Natural killer cell (primary cell): ENCODE measurements at regions not wholly inside any gene's neighbourhood (a gene's known extent, or its start where the extent isn't known, plus 50 kb on each side); places are given as distances from the start of the nearest gene placed in this dataset.
"Not testable (repeated sequence)": the region's sequence is repeated elsewhere in the genome, so short reads cannot be mapped to it uniquely, and the experiment has no call there.

Experiments used
- ATAC-seq, 3 donors: fragments of 150-1000 bp in 2 of 3; fragments of 200-7000 bp in 1 of 3; cut with Tn5 transposase; 1 replicate in 1 of 3; 2 replicates in 2 of 3; pipeline ENCODE4 v1.10.0; 2021; ENCODE audit warnings: mild to moderate bottlenecking in 2 of 3, moderate library complexity in 2 of 3
- DNase-seq, 2 donors: peaks; one replicate each; pipeline versions ENCODE4 v3.0.0 to v3.0.0-alpha.2; 2013 to 2021; ENCODE audit warnings: mixed read lengths in 1 of 2
- H3K27ac ChIP-seq: one replicate; pipeline ENCODE4 v1.5.1; 2013; ENCODE audit warnings: mild to moderate bottlenecking, low read length
- H3K27me3 ChIP-seq: one replicate; pipeline ENCODE4 v1.6.1; 2013; ENCODE audit warnings: low read length; ENCODE audit not compliant: control insufficient read depth, insufficient read depth
- H3K36me3 ChIP-seq: one replicate; pipeline ENCODE4 v1.6.1; 2013; ENCODE audit warnings: low read length; ENCODE audit not compliant: control insufficient read depth, insufficient read depth
- H3K4me1 ChIP-seq: one replicate; pipeline ENCODE4 v1.6.1; 2013; ENCODE audit warnings: low read length; ENCODE audit not compliant: control insufficient read depth, insufficient read depth
- H3K4me3 ChIP-seq: one replicate; pipeline ENCODE4 v1.5.1; 2013; ENCODE audit warnings: low read length
- H3K9me3 ChIP-seq: one replicate; pipeline ENCODE4 v1.6.1; 2013; ENCODE audit warnings: low read length; ENCODE audit not compliant: control insufficient read depth, insufficient read depth
- H3K27ac Mint-ChIP-seq, 2 donors: one replicate each; pipeline ENCODE4 v1.8.0; 2022; ENCODE audit warnings: mild to moderate bottlenecking in 2 of 2, mixed read lengths in 2 of 2, moderate library complexity in 1 of 2
- H3K27me3 Mint-ChIP-seq, 2 donors: one replicate each; pipeline ENCODE4 v1.8.0; 2022; ENCODE audit warnings: low read depth in 2 of 2, mixed read lengths in 2 of 2
- H3K36me3 Mint-ChIP-seq: one replicate; pipeline ENCODE4 v1.8.0; 2022; ENCODE audit warnings: mixed read lengths
- H3K4me1 Mint-ChIP-seq, 2 donors: one replicate each; pipeline ENCODE4 v1.8.0; 2022; ENCODE audit warnings: mixed read lengths in 2 of 2
- H3K4me3 Mint-ChIP-seq: one replicate; pipeline ENCODE4 v1.8.0; 2022; ENCODE audit warnings: mild to moderate bottlenecking, moderate library complexity, mixed read lengths
- H3K9me3 Mint-ChIP-seq, 2 donors: one replicate each; pipeline ENCODE4 v1.8.0; 2022; ENCODE audit warnings: mixed read lengths in 2 of 2
- CTCF ChIP-seq: fragments of 200-600 bp; IDR thresholded peaks from one replicate; pipeline ENCODE4 v1.8.0; 2022; ENCODE audit warnings: antibody characterized with exemption
- WGBS: methylation state at CpG from one replicate; pipeline ENCODE4 v1.1.7; 2013; ENCODE audit warnings: missing lambda C conversion rate; ENCODE audit not compliant: insufficient coverage; 5-methylcytosine and 5-hydroxymethylcytosine counted together
- intact Hi-C: fragments of 100-400 bp; cut with micrococcal nuclease; formaldehyde crosslinking; loops from one replicate; pipeline ENCODE4 v1.14.2; 2022

GRCh38 chrX:77119706-77120105, 327.5 kb upstream of the FGF16 start:
- H3K36me3 Mint-ChIP-seq, result no peaks in the 10 kb centered on the region
- Histone ChIP-seq H3K27me3 (no peaks in the 10 kb centered on the region), H3K27ac (no peak overlapping the region), H3K4me1 (no peaks in the 10 kb centered on the region), H3K4me3 (no peak overlapping the region), H3K36me3 (no peaks in the 10 kb centered on the region), H3K9me3 (no peaks in the 10 kb centered on the region)
- no peak overlapping the region for H3K27ac Mint-ChIP-seq
- no peak for ATAC-seq
- H3K4me3 Mint-ChIP-seq, result no peak overlapping the region
- TF ChIP-seq CTCF, result no peak
- no peak for DNase-seq
- no peaks in the 10 kb centered on the region for H3K27me3 Mint-ChIP-seq
- no peaks in the 10 kb centered on the region for H3K4me1 Mint-ChIP-seq
- no peaks in the 10 kb centered on the region for H3K9me3 Mint-ChIP-seq
- intact Hi-C loops, result no loop called here
- WGBS, result no CpG with 5 or more reads among the region's 1 CpG

DNA sequence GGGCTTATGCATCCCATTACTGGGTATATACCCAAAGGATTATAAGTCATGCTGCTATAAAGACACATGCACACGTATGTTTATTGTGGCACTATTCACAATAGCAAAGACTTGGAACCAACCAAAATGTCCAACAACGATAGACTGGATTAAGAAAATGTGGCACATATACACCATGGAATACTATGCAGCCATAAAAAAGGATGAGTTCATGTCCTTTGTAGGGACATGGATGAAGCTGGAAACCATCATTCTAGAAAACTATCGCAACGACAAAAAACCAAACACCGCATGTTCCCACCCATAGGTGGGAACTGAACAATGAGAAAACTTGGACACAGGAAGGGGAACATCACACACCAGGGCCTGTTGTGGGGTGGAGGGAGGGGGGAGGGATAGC, 323.3 kb upstream of the FGF16 start:
- WGBS, result no CpG with 5 or more reads among the region's 5 CpGs
- H3K36me3 Mint-ChIP-seq, H3K27me3 Mint-ChIP-seq, intact Hi-C loops, H3K9me3 Mint-ChIP-seq, ATAC-seq, H3K4me3 ChIP-seq, H3K4me1 Mint-ChIP-seq, DNase-seq, H3K27ac Mint-ChIP-seq, H3K27ac ChIP-seq, H3K36me3 ChIP-seq, H3K27me3 ChIP-seq, H3K4me1 ChIP-seq, H3K4me3 Mint-ChIP-seq, H3K9me3 ChIP-seq: not testable (repeated sequence)

DNA sequence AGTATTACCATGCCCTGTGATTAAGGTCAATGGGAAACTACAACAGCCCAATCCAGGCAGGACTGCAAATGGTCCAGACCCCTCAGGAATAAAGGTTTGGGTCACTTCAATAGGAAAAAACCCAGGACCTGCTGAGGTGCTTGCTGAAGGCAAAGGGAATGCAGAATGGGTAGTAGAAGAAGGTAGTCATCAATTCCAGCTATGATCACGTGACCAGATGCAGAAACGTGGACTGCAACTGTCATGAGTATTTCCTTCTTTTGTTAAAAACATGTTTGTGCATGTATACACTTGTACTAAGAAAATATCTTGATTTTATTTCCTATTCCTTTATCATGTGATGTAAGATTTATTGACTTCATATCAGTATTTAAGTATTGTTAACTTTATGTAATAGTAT, 319.6 kb upstream of the FGF16 start:
- H3K9me3 Mint-ChIP-seq, H3K36me3 Mint-ChIP-seq, H3K27ac Mint-ChIP-seq, H3K27me3 ChIP-seq, H3K27ac ChIP-seq, H3K4me1 Mint-ChIP-seq, H3K4me3 ChIP-seq, H3K4me1 ChIP-seq, H3K36me3 ChIP-seq, intact Hi-C loops, H3K27me3 Mint-ChIP-seq, DNase-seq, ATAC-seq, H3K4me3 Mint-ChIP-seq, H3K9me3 ChIP-seq: not testable (repeated sequence)
- 71% methylated on average over 1 of the region's 2 CpGs for WGBS

GRCh38 chrX:77143907-77144306, 303.3 kb upstream of the FGF16 start:
- H3K4me3 Mint-ChIP-seq, result no peak overlapping the region
- no peaks in the 10 kb centered on the region for H3K36me3 Mint-ChIP-seq
- ATAC-seq, result no peak
- H3K9me3 Mint-ChIP-seq, result peaks cover 2 to 5% of the 10 kb centered on the region in 2 donors
- no peak for TF ChIP-seq CTCF
- H3K27ac Mint-ChIP-seq, result no peak overlapping the region
- Histone ChIP-seq H3K9me3 (no peaks in the 10 kb centered on the region), H3K4me1 (no peaks in the 10 kb centered on the region), H3K36me3 (no peaks in the 10 kb centered on the region), H3K27ac (no peak overlapping the region), H3K27me3 (no peaks in the 10 kb centered on the region), H3K4me3 (no peak overlapping the region)
- H3K4me1 Mint-ChIP-seq, result no peaks in the 10 kb centered on the region
- intact Hi-C loops, result no loop called here
- 76% methylated on average over 7 of the region's 7 CpGs for WGBS
- no peak for DNase-seq
- no peaks in the 10 kb centered on the region for H3K27me3 Mint-ChIP-seq

DNA sequence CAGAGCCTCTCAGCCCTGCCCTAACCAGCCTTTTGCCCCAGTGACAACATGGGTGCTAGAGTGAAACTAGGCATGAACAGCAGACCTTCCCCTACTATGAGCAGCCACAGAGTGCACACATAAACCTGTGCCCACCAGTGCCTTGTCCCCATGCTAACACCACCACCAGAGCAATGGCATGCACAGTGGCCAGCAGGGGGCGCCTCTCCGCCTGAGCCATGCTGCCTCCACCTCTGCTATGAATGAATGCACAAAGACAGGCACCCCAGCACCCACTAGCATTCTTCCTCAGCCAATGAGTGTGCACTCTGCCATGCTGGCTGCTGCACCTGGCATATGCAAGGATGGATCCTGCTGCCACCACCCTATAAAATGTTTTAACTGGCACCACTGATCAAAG, 286.9 kb upstream of the FGF16 start:
- Mint-ChIP-seq H3K27ac (no peak overlapping the region), H3K36me3 (no peaks in the 10 kb centered on the region), H3K4me1 (no peaks in the 10 kb centered on the region), H3K9me3 (peaks cover 6 to 11% of the 10 kb centered on the region in 2 donors), H3K27me3 (no peaks in the 10 kb centered on the region), H3K4me3 (no peak overlapping the region)
- intact Hi-C loops, result no loop called here
- DNase-seq, result peak in 1 of 2 donors; percentile 7
- H3K27me3 ChIP-seq, result no peaks in the 10 kb centered on the region
- ATAC-seq, result no peak
- no peak overlapping the region for H3K27ac ChIP-seq
- 29% methylated on average over 2 of the region's 2 CpGs for WGBS
- no peaks in the 10 kb centered on the region for H3K36me3 ChIP-seq
- no peaks in the 10 kb centered on the region for H3K9me3 ChIP-seq
- TF ChIP-seq CTCF, result no peak
- H3K4me1 ChIP-seq, result no peaks in the 10 kb centered on the region
- H3K4me3 ChIP-seq, result no peak overlapping the region
